SHP77 treated with DMSO at 0.1 percent for 48 hours (cell line): ENCODE measurements at regions not wholly inside any gene's neighbourhood (a gene's known extent, or its start where the extent isn't known, plus 50 kb on each side); places are given as distances from the start of the nearest gene placed in this dataset.
"Not testable (repeated sequence)": the region's sequence is repeated elsewhere in the genome, so short reads cannot be mapped to it uniquely, and the experiment has no call there.

Experiments
- DNase-seq: peaks from one replicate; lab custom pipeline; 2025; lab: John Stamatoyannopoulos, UW

- DNase-seq = no peak
Measured at GRCh38 chr9:81741103-81741502, 51.8 kb upstream of the TLE1 start.

DNA sequence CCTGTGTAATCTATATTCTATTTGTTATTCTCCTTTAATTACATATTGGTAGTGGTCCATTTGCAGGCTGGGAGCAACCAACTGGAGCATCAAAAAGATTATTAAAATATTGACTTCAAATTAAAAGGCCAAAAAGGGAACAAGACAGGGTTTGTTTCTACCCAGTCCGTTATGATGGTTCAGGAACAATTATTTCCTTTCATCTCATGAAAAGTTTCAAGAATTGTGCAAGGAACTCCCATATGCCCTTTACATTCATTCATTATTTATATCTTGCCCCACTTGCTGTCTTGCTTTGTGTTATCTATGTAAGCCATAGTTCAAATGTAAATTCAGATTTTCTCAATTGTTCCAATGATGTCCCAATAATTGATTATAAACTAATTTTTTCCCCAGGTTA, 58.7 kb upstream of the TLE1 start:
- no peak for DNase-seq

DNA sequence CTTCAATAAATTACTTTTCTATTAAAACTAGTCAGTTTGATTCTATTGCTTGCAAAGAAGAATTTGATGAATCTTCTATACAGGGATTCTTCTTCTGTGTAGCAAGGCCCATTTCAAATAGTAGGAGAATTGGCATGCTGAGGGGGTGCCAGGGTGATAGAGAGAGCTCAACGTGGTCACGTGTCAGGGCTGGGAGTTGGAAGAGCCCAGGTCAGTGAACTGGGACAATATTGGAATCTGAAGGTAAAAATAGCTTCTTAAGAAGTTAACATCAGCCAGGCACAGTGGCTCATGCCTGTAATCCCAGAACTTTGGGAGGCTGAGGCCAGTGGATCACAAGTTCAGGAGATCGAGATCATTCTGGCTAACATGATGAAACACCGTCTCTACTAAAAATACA, 64.1 kb upstream of the TLE1 start:
- DNase-seq = no peak

- no peak for DNase-seq
Measured at GRCh38 chr9:81754245-81754644, 64.9 kb upstream of the TLE1 start.

DNA sequence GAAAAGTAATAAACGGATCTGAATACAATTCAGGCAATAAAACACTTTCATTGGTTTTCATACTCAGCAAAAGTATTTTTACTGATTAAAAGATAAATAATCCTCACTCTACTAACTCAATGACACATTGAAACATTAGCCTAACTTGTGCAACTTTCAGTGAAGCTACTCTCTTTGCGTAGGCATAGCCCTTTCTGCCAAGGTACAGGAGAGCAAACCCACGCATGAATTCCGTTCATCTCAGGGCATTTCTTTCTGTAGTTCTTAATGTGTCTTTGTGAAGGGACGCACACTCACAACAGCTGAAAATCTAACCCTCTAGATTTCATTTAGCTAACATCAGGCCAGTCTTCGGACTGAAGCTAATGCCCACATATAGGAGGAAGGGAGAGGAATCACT, 66.4 kb upstream of the TLE1 start:
- DNase-seq = no peak

- DNase-seq = no peak
Measured at GRCh38 chr9:81756561-81756960, 67.2 kb upstream of the TLE1 start.

DNA sequence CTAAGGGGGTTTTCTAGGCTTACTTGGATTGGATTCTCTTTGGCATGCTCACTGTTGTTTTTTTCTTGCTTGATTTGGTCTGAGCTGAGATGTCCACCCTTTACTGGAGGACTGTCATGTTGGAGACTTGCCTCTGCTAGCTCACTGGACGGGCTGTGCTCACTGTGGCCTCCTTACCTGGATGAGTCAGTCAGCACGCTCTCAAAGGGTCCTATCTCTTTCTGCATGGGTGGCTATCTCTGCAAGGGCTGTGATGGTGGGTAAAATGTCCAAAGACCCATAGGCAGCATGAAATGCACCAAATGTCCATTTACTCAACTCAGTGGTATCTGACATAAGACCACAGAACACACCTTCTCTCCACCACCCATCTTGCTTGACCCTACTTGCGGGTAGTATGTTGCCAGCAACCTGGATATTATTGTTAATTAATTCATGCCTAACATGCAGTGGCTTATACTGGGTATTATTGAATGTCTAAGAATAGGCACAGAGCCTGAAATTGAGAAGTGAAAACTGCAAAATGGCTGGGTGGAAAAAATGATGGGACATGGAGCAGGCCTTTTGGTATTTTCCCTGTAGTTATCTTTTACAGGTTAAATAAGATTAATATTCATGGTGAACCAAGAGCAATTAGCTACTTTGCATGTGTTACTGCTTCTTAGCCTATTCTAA, 68.9 kb upstream of the TLE1 start:
- DNase-seq = no peak

- DNase-seq = no peak
Measured at GRCh38 chr9:81759680-81760215, 70.4 kb upstream of the TLE1 start.

DNA sequence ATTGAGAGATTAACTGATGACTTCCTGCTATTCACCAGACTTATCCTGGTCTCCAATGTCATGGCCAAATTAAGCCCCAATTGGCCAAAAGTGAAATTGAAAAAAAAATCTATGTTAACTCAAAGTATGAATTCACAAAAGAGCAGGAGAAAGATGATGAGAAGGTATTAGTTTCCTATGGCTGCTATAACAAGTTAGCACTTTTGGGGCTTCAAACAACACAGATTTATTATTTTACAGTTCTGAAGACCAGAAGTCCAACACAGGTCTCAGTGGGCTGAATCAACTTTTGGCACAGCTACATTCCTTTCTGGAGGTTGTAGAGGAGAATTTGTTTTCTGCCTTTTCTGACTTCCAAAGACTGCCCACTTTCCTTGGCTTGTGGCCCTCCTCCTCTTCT, 78.6 kb upstream of the TLE1 start:
- DNase-seq = no peak

DNA sequence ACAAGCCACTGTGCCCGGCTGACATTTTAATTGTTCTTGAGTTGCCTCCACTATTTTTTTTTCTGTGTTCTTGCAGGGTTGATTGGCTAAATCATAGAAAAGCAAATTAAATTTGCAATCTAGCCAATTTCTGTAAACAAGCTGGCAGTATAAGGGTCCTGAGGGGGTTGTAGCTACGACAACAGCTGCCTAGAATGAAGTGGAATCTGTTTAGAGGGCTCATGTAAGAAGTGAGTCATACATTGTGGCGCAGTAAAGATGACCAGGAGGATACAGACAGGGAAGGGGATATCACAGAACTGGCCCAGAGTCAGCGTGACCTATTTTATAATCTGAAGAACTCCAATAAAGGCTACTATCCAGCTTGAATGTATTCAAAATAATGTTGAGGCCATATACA, 82.2 kb upstream of the TLE1 start:
- DNase-seq = no peak

- no peak for DNase-seq
Measured at GRCh38 chr9:81772144-81772543, 82.8 kb upstream of the TLE1 start.

DNA sequence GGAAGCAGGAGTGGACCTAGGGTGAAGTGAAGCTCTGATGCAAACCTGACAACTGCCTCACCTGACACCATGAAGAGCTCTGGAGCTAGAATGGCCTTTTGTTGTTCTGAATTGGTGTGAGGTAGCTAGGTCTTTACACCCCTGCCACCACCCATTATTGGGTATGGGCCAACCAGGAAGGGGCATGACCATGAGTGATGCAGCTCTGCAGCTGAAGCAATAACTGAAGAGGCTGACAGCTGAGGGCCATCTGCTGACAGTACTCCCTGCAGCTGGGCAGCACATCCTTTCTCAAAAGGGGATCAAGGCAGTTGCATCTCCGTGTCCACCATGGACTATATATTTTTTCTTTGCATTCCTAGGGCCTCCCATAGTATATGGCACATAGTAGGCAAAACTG, 87.0 kb upstream of the TLE1 start:
- peak; percentile 62 for DNase-seq

DNA sequence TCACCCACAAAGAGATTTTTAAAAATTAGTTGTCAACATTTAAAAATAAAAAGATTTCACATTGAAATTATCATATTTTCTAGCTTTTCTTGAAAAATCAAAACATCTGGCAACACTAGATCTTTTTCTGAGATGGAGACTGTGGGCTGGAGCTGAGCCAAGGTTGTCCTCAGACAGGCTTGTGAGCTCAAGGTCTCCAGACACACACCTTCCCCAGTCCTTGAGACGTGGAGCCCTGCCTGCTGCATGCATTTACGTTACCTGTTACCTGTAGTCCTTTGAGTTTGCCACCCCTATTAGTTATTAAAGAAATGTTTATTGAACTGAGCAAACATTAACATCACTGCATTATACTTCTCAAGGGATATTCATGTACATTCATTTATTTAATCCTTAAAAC, 87.5 kb upstream of the TLE1 start:
- DNase-seq = no peak

- DNase-seq = no peak
Measured at GRCh38 chr9:81777482-81777881, 88.1 kb upstream of the TLE1 start.

GRCh38 chr9:81782313-81782995, 93.1 kb upstream of the TLE1 start:
- DNase-seq = no peak

GRCh38 chr9:81787747-81788632, 98.6 kb upstream of the TLE1 start:
- DNase-seq = no peak

DNA sequence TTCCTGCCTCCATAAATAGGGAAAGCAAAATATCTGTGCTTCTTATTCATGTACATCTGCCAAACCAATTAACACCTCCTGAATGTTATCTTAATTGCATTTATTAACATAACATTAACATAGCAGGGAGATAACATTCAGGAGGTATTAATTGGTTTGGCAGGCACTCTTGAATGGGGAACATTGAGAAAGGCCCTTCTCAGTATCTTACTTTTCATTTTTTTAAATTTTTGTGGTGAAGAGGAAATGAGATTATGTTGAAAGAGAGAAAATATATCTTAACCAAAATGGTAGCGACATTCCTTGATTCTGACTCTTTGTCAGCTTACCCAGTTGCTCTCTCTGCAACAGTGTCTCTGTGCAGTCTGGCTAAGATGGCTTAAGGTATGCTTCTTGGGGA, 100.4 kb upstream of the TLE1 start:
- DNase-seq = no peak

DNA sequence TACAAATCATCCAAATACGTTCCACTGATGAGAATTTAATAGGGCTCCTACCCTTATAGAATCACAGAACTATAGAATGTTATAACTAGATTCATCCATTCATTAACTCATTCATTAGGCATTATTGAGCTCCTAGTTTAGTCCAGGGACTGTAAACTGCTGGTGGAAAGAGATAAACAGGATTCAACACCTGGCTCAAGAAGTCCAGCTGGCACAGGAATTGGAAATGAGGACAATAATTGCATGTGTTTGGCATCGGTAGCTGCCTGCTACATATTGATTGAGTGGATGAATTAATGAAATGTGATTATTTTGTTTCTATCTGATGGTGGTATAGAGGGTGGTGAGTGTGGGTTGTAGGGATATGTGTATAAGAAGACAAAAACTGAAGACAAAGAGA, 100.8 kb upstream of the TLE1 start:
- no peak for DNase-seq

- no peak for DNase-seq
Measured at GRCh38 chr9:81791076-81791475, 101.7 kb upstream of the TLE1 start.

DNA sequence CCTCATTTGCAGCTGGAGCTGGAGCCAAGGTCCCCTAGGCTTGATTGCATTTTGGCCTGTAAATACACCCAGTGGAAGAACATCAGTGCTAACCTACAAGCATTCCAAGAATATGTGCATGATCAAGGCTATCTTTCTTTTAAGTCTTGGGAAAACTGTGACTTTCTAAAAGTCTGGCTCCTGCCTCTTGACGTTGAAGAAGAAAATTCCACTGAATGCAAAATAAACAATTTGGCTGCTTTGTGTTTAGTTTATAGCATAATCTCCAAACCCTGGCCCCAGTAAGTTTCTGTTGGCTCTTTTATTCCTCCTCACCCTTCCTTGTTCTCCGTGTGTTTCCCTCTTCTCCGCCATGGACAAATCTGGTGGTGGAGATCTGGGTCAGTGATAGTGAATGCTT, 109.3 kb upstream of the TLE1 start:
- no peak for DNase-seq

- DNase-seq = no peak
Measured at GRCh38 chr9:81801190-81801589, 111.8 kb upstream of the TLE1 start.

GRCh38 chr9:81804306-81804705, 115.0 kb upstream of the TLE1 start:
- DNase-seq = no peak

DNA sequence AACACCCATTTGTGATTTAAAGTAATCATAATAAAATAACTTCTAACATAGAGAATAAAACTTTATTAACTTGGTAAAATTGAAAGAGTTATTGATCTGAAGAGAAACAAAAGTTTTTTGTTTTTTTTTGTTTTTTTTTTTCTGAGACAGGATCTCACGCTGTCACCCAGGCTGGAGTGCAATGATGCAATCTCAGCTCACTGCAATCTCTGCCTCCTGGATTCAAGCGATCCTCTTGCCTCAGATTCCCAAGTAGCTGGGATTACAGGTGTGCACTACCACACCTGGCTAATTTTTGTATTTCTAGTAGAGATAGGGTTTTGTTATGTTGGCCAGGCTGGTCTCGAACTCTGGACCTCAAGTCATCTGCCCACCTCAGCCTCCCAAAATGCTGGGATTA, 116.5 kb upstream of the SPATA31D4 start:
- DNase-seq = not testable (repeated sequence)
